GM10266 (cell line): ENCODE measurements at regions not wholly inside any gene's neighbourhood (a gene's known extent, or its start where the extent isn't known, plus 50 kb on each side); places are given as distances from the start of the nearest gene placed in this dataset.
"Not testable (repeated sequence)": the region's sequence is repeated elsewhere in the genome, so short reads cannot be mapped to it uniquely, and the experiment has no call there.

Source experiments
- DNase-seq: peaks from one replicate; pipeline ENCODE4 v3.0.0; 2012; ENCODE audit errors: extremely low spot score
- TF ChIP-seq, protein P1 (sequence below): IDR thresholded peaks from 2 replicates; pipeline ENCODE4 v1.5.1; 2012; ENCODE audit warnings: mild to moderate bottlenecking, low read depth; ENCODE audit not compliant: control insufficient read depth, insufficient read depth; ENCODE audit errors: missing control alignments

DNA sequence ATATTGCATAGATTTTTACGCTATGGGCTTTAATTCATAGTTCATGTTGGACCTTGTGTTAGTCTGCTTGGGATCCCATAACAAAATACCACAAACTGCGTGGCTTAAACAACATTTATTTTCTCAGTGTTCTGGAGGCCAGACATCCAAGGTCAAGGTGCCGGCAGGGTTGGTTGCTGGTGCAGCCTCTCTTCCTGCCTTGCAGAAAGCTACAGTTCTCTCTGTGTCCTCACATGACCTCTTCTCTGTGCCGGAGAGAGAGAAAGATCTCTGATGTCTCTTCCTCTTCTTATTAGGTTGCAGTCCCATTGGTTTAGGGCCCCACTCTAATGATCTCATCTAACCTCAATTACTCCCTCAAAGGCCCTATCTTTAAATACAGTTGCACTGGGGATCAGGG, 170.5 kb downstream of the IPO8 start:
- no peak for DNase-seq
- TF ChIP-seq, protein P1, sequence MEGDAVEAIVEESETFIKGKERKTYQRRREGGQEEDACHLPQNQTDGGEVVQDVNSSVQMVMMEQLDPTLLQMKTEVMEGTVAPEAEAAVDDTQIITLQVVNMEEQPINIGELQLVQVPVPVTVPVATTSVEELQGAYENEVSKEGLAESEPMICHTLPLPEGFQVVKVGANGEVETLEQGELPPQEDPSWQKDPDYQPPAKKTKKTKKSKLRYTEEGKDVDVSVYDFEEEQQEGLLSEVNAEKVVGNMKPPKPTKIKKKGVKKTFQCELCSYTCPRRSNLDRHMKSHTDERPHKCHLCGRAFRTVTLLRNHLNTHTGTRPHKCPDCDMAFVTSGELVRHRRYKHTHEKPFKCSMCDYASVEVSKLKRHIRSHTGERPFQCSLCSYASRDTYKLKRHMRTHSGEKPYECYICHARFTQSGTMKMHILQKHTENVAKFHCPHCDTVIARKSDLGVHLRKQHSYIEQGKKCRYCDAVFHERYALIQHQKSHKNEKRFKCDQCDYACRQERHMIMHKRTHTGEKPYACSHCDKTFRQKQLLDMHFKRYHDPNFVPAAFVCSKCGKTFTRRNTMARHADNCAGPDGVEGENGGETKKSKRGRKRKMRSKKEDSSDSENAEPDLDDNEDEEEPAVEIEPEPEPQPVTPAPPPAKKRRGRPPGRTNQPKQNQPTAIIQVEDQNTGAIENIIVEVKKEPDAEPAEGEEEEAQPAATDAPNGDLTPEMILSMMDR, result no peak

- not testable (repeated sequence) for DNase-seq
These were observed 175.4 kb downstream of the IPO8 start for GRCh38 chr12:30520285-30520684.

DNA sequence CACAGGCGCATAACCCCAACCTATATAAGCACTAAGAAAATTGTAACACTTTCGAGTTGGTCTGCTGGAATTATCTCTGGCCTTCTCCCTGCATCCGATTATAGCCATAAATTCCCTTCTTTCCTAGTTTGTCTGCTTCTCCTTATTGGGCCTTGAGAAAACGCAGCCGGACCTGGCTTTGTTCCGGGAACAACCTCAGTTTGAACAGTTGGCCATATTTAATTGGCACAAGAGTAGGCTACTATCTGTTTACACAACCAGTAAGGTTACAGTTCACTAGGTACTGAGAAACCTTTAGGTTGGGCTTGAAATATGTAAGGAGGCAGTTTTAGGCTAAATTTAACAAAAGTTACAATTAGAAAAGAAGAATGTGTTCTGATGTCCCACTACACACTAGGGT, 176.1 kb downstream of the IPO8 start:
- TF ChIP-seq, protein P1, result no peak
- DNase-seq, result no peak

DNA sequence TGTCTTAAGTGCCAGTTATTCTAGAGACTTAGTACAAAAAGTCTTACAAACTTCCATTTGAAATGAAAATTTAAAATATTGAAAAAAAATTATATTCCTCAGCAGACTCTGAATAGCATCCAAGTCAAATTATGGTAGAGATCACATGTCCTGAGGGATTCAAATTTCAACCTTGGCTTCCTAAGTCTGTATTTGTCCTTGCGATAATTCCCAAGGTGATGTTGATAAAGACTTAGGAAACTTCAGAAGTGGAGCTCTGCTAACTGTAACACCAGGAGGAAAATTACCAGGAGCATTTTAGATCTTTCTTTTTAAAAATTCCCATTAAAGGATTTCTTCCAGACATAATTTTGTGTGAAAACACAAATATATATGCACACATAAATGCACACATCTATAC, 178.3 kb downstream of the IPO8 start:
- TF ChIP-seq, protein P1, result no peak
- DNase-seq, result no peak

- TF ChIP-seq, protein P1, result no peak
- DNase-seq, result no peak
These were observed 180.3 kb downstream of the IPO8 start for GRCh38 chr12:30515351-30515750.

DNA sequence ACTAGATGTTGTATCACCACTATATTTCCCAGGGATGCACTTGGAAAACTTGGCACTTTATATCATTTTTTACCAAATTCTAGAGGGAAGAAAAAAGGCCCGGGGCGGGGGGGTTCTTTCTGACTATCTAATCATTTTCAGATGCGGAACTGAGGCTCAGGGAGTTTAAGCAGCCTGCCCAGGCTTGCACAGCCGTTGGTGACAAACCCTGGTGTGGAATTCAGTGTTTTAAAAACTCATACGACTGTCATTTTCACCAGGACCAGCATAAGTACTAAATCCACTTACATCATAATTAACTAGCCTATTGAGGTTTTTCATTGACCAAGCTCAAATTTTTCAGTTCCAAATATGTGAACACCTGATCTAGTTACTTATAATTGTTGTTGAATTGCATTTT, 181.0 kb downstream of the IPO8 start:
- TF ChIP-seq, protein P1, result no peak
- DNase-seq, result no peak

GRCh38 chr12:30508205-30508967, 187.3 kb downstream of the IPO8 start:
- DNase-seq, result no peak
- TF ChIP-seq, protein P1, result no peak

- DNase-seq, result no peak
These were observed 188.1 kb downstream of the IPO8 start for GRCh38 chr12:30507576-30507975.

More at GRCh38 chr12:30507576-30507975, 188.1 kb downstream of the IPO8 start:
- TF ChIP-seq, protein P1, result no peak
